ENCODE measurements at regions not wholly inside any gene's neighbourhood (a gene's known extent, or its start where the extent isn't known, plus 50 kb on each side); places are given as distances from the start of the nearest gene placed in this dataset.
"Not testable (repeated sequence)": the region's sequence is repeated elsewhere in the genome, so short reads cannot be mapped to it uniquely, and the experiment has no call there.

- H3K4me2 ChIP-seq (ENCODE audit: unreplicated experiment) = no peak overlapping the region
- H3K9me2 ChIP-seq (ENCODE audit: insufficient read depth) = no peaks in the 10 kb centered on the region
- H3F3A ChIP-seq (ENCODE audit: insufficient read depth) = no peaks in the 10 kb centered on the region
- no peak overlapping the region for H3K27ac ChIP-seq
- no peak overlapping the region for H3K4me3 ChIP-seq
- no peaks in the 10 kb centered on the region for H3K4me1 ChIP-seq (ENCODE audit: insufficient read depth)
- TF ChIP-seq EZH2phosphoT487 (IDR thresholded peaks at IDR 0.05; ENCODE audit: insufficient read depth, low read depth) (no peak), EZH2 (IDR thresholded peaks at IDR 0.05; ENCODE audit: insufficient read depth, poor library complexity, severe bottlenecking) (no peak)
- no peak overlapping the region for H2AFZ ChIP-seq
- 4% methylated on average over 2 of the region's 2 CpGs for WGBS, 2 experiments (ENCODE audit: low coverage in 1 of 2, low lambda C conversion rate in 2 of 2, missing lambda C conversion rate in 2 of 2)
- H3K27me3 ChIP-seq (replicated peaks; ENCODE audit: insufficient read depth) = no peaks in the 10 kb centered on the region
- no peak overlapping the region for H3K9ac ChIP-seq
- H4K20me1 ChIP-seq (ENCODE audit: insufficient read depth) = no peaks in the 10 kb centered on the region
- H3K9me3 ChIP-seq (ENCODE audit: low read depth) = peaks cover 4% of the 10 kb centered on the region
- in situ Hi-C loops (cut with MboI) = no loop called here
- no peaks in the 10 kb centered on the region for H3K36me3 ChIP-seq (ENCODE audit: low read depth)
- H3K79me2 ChIP-seq (ENCODE audit: insufficient read depth) = no peaks in the 10 kb centered on the region
- DNase-seq = no peak
Observed at GRCh38 chr14:106522990-106523389, 996.6 kb downstream of the TMEM121 start.

- H3K27ac ChIP-seq = no peak overlapping the region
- H3K9me2 ChIP-seq (ENCODE audit: insufficient read depth) = no peaks in the 10 kb centered on the region
- no peaks in the 10 kb centered on the region for H3K27me3 ChIP-seq (replicated peaks; ENCODE audit: insufficient read depth)
- no peaks in the 10 kb centered on the region for H3K36me3 ChIP-seq (ENCODE audit: low read depth)
- DNase-seq = no peak
- no peak overlapping the region for H3K9ac ChIP-seq
- H3K4me2 ChIP-seq (ENCODE audit: unreplicated experiment) = no peak overlapping the region
- no peaks in the 10 kb centered on the region for H3K4me1 ChIP-seq (ENCODE audit: insufficient read depth)
- H3K4me3 ChIP-seq = no peak overlapping the region
- H4K20me1 ChIP-seq (ENCODE audit: insufficient read depth) = no peaks in the 10 kb centered on the region
- no peak overlapping the region for H2AFZ ChIP-seq
- peaks cover 4% of the 10 kb centered on the region for H3K9me3 ChIP-seq (ENCODE audit: low read depth)
- no peaks in the 10 kb centered on the region for H3F3A ChIP-seq (ENCODE audit: insufficient read depth)
- H3K79me2 ChIP-seq (ENCODE audit: insufficient read depth) = no peaks in the 10 kb centered on the region
- TF ChIP-seq EZH2 (IDR thresholded peaks at IDR 0.05; ENCODE audit: insufficient read depth, poor library complexity, severe bottlenecking) (no peak), EZH2phosphoT487 (IDR thresholded peaks at IDR 0.05; ENCODE audit: insufficient read depth, low read depth) (no peak)
- 8 to 15% methylated on average over 2 of the region's 2 CpGs for WGBS, 2 experiments (ENCODE audit: low coverage in 1 of 2, low lambda C conversion rate in 2 of 2, missing lambda C conversion rate in 2 of 2)
- in situ Hi-C loops (cut with MboI) = no loop called here
Observed at GRCh38 chr14:106528717-106529116, 1002.3 kb downstream of the TMEM121 start.

DNA sequence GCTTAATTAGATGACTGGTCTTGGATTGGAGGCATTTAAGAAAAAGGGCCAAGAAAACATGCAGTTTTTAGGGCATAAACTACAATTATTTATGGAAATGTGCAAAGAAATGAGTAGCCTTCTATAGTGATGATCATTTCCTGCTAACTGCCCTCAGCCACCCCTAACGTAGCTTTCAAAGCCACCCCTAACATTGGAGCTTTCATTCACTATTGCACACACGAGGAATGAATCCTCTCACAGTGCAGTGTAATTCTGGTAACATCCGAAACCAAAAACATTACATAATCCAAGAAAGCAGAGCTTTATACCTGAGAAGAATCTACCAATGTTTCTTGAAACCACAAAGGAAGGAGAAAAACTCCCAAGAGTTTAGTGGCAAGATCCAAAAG lies 1003.6 kb downstream of the TMEM121 start:
- Histone ChIP-seq H3K9me3 (ENCODE audit: low read depth) (peaks cover 4% of the 10 kb centered on the region), H3K27me3 (replicated peaks; ENCODE audit: insufficient read depth) (no peaks in the 10 kb centered on the region), H2AFZ (no peak overlapping the region), H3K9ac (no peak overlapping the region), H3K27ac (no peak overlapping the region), H3F3A (ENCODE audit: insufficient read depth) (no peaks in the 10 kb centered on the region), H3K4me2 (ENCODE audit: unreplicated experiment) (no peak overlapping the region), H4K20me1 (ENCODE audit: insufficient read depth) (no peaks in the 10 kb centered on the region), H3K79me2 (ENCODE audit: insufficient read depth) (no peaks in the 10 kb centered on the region), H3K4me3 (no peak overlapping the region), H3K36me3 (ENCODE audit: low read depth) (no peaks in the 10 kb centered on the region), H3K4me1 (ENCODE audit: insufficient read depth) (no peaks in the 10 kb centered on the region), H3K9me2 (ENCODE audit: insufficient read depth) (no peaks in the 10 kb centered on the region)
- TF ChIP-seq EZH2phosphoT487 (IDR thresholded peaks at IDR 0.05; ENCODE audit: insufficient read depth, low read depth) = no peak
- no peak for TF ChIP-seq EZH2 (IDR thresholded peaks at IDR 0.05; ENCODE audit: insufficient read depth, poor library complexity, severe bottlenecking)
- in situ Hi-C loops (cut with MboI) = no loop called here
- WGBS, 2 experiments (ENCODE audit: low coverage in 1 of 2, low lambda C conversion rate in 2 of 2, missing lambda C conversion rate in 2 of 2) = 24% methylated on average over 3 of the region's 3 CpGs
- no peak for DNase-seq

GRCh38 chr14:106530423-106531107 lies 1004.2 kb downstream of the TMEM121 start:
- Histone ChIP-seq H3F3A (ENCODE audit: insufficient read depth) (no peaks in the 10 kb centered on the region), H4K20me1 (ENCODE audit: insufficient read depth) (no peaks in the 10 kb centered on the region), H3K27ac (no peak overlapping the region), H3K9me3 (ENCODE audit: low read depth) (peaks cover 4% of the 10 kb centered on the region), H3K4me2 (ENCODE audit: unreplicated experiment) (no peak overlapping the region), H3K79me2 (ENCODE audit: insufficient read depth) (no peaks in the 10 kb centered on the region), H3K4me1 (ENCODE audit: insufficient read depth) (no peaks in the 10 kb centered on the region), H3K27me3 (replicated peaks; ENCODE audit: insufficient read depth) (no peaks in the 10 kb centered on the region), H3K9me2 (ENCODE audit: insufficient read depth) (no peaks in the 10 kb centered on the region), H3K4me3 (no peak overlapping the region), H3K36me3 (ENCODE audit: low read depth) (no peaks in the 10 kb centered on the region), H3K9ac (no peak overlapping the region), H2AFZ (no peak overlapping the region)
- in situ Hi-C loops (cut with MboI) = no loop called here
- no peak for DNase-seq
- TF ChIP-seq EZH2phosphoT487 (IDR thresholded peaks at IDR 0.05; ENCODE audit: insufficient read depth, low read depth) = no peak
- no peak for TF ChIP-seq EZH2 (IDR thresholded peaks at IDR 0.05; ENCODE audit: insufficient read depth, poor library complexity, severe bottlenecking)
- 27 to 36% methylated on average over 11 to 12 of the region's 12 CpGs for WGBS, 2 experiments (ENCODE audit: low coverage in 1 of 2, low lambda C conversion rate in 2 of 2, missing lambda C conversion rate in 2 of 2)

DNA sequence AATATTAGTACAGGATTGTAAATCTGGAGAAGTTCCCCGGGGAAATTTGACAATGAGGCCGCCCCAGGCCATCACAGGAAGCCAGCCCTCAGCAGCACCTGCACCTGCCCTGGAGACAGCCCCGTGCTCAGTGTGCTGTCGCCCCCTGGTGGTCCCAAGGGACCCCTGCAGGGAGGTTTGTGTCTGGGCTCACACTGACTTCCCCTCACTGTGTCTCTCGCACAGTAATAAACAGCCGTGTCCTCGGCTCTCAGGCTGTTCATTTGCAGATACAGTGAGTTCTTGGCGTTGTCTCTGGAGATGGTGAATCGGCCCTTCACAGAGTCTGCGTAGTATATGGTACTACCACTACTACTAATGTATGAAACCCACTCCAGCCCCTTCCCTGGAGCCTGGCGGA lies 1011.2 kb downstream of the TMEM121 start:
- H3K79me2 ChIP-seq (ENCODE audit: insufficient read depth); H3K9me3 ChIP-seq (ENCODE audit: low read depth); in situ Hi-C loops (cut with MboI); H3K4me1 ChIP-seq (ENCODE audit: insufficient read depth); H3K36me3 ChIP-seq (ENCODE audit: low read depth); H3K27ac ChIP-seq; H3K4me2 ChIP-seq (ENCODE audit: unreplicated experiment); H4K20me1 ChIP-seq (ENCODE audit: insufficient read depth); H3K9ac ChIP-seq; H3K9me2 ChIP-seq (ENCODE audit: insufficient read depth); H3F3A ChIP-seq (ENCODE audit: insufficient read depth); H2AFZ ChIP-seq; H3K4me3 ChIP-seq; H3K27me3 ChIP-seq (replicated peaks; ENCODE audit: insufficient read depth): not testable (repeated sequence)
- peak; percentile 0 for DNase-seq
- 24% methylated on average over 11 of the region's 11 CpGs for WGBS, 2 experiments (ENCODE audit: low coverage in 1 of 2, low lambda C conversion rate in 2 of 2, missing lambda C conversion rate in 2 of 2)
